Prostate gland (tissue), 2 donors: ENCODE measurements at regions not wholly inside any gene's neighbourhood (a gene's known extent, or its start where the extent isn't known, plus 50 kb on each side); places are given as distances from the start of the nearest gene placed in this dataset.
"Not testable (repeated sequence)": the region's sequence is repeated elsewhere in the genome, so short reads cannot be mapped to it uniquely, and the experiment has no call there.

Experiments used
- CTCF ChIP-seq, 4 experiments: fragments of 200-600 bp in 2 of 4; fragments of 450-650 bp in 2 of 4; sonication (generic) in 2 of 4; IDR thresholded peaks; 1 replicate in 3 of 4; 2 replicates in 1 of 4; pipeline ENCODE4 v1.5.1; 2016 to 2019; ENCODE audit warnings: antibody characterized with exemption in 4 of 4, mild to moderate bottlenecking in 2 of 4, moderate library complexity in 2 of 4
- POLR2AphosphoS5 ChIP-seq: sonication (generic); formaldehyde crosslinking; IDR thresholded peaks from one replicate; pipeline ENCODE4 v1.6.1; 2017; ENCODE audit warnings: antibody characterized with exemption

- TF ChIP-seq CTCF (IDR thresholded peaks at IDR 0.05); POLR2AphosphoS5: not testable (repeated sequence)
These were observed 98.5 kb downstream of the SHOX start for GRCh38 chrX:729101-729500.
